ENCODE measurements at regions not wholly inside any gene's neighbourhood (a gene's known extent, or its start where the extent isn't known, plus 50 kb on each side); places are given as distances from the start of the nearest gene placed in this dataset.

DNA sequence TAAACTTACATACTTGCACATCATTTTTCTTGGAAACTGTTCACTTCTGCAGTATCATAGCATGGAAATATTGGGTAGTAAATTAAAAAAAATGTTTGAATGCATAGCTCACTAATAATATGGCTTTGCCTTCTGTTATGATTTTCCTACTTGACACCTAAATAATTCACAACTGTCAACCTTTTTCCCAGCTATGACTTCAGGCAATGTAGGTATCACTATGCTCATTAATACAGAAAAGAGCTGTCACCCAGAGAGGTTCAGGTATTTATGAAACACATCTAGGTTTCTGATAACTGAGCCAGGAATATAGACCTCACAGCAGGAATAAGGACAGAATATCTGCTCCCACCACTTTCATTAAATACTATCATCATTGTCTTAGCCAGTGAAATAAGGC lies 289.5 kb downstream of the ACTRT1 start:
- TF ChIP-seq, protein P1, sequence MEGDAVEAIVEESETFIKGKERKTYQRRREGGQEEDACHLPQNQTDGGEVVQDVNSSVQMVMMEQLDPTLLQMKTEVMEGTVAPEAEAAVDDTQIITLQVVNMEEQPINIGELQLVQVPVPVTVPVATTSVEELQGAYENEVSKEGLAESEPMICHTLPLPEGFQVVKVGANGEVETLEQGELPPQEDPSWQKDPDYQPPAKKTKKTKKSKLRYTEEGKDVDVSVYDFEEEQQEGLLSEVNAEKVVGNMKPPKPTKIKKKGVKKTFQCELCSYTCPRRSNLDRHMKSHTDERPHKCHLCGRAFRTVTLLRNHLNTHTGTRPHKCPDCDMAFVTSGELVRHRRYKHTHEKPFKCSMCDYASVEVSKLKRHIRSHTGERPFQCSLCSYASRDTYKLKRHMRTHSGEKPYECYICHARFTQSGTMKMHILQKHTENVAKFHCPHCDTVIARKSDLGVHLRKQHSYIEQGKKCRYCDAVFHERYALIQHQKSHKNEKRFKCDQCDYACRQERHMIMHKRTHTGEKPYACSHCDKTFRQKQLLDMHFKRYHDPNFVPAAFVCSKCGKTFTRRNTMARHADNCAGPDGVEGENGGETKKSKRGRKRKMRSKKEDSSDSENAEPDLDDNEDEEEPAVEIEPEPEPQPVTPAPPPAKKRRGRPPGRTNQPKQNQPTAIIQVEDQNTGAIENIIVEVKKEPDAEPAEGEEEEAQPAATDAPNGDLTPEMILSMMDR (conservative IDR thresholded peaks at IDR 0.05): no peak
- no peak for TF ChIP-seq EZH2 (IDR thresholded peaks at IDR 0.05; ENCODE audit: low read depth)
